Breast epithelium (tissue), 4 donors: ENCODE measurements at regions not wholly inside any gene's neighbourhood (a gene's known extent, or its start where the extent isn't known, plus 50 kb on each side); places are given as distances from the start of the nearest gene placed in this dataset.
"Not testable (repeated sequence)": the region's sequence is repeated elsewhere in the genome, so short reads cannot be mapped to it uniquely, and the experiment has no call there.

Experiments
- DNase-seq, 2 donors: peaks; one replicate each; pipeline ENCODE4 v3.0.0-alpha.2; 2019; ENCODE audit warnings: low spot score in 2 of 2
- H3K27ac ChIP-seq, 2 donors: fragments of 200-600 bp; sonication (generic) in 1 of 2; one replicate each; pipeline ENCODE4 v1.5.1; 2016 to 2019; ENCODE audit warnings: mild to moderate bottlenecking in 1 of 2
- H3K27me3 ChIP-seq, 2 donors: fragments of 200-600 bp; sonication (generic) in 1 of 2; one replicate each; pipeline versions ENCODE4 v1.5.1 to v1.6.0; 2017 to 2019; ENCODE audit warnings: control low read depth in 1 of 2, mild to moderate bottlenecking in 1 of 2
- H3K36me3 ChIP-seq: fragments of 200-600 bp; one replicate; pipeline ENCODE4 v1.5.1; 2019
- H3K4me1 ChIP-seq, 2 donors: fragments of 200-600 bp; sonication (generic); one replicate each; pipeline ENCODE4 v1.5.1; 2016 to 2019; ENCODE audit warnings: control low read depth in 1 of 2
- H3K4me3 ChIP-seq, 3 donors: fragments of 200-600 bp; sonication (generic); 1 replicate in 2 of 3; 2 replicates in 1 of 3; pipeline ENCODE4 v1.5.1; 2016 to 2019; ENCODE audit warnings: mild to moderate bottlenecking in 3 of 3, moderate library complexity in 2 of 3
- H3K9me3 ChIP-seq, 2 donors: fragments of 200-600 bp; sonication (generic) in 1 of 2; one replicate each; pipeline ENCODE4 v1.5.1; 2016 to 2019; ENCODE audit warnings: control low read depth in 1 of 2
- CTCF ChIP-seq, 3 donors: fragments of 450-650 bp; IDR thresholded peaks; one replicate each; pipeline ENCODE4 v1.5.1; 2016 to 2017; ENCODE audit warnings: antibody characterized with exemption in 3 of 3, mild to moderate bottlenecking in 3 of 3, moderate library complexity in 3 of 3
- POLR2A ChIP-seq: fragments of 450-650 bp; IDR thresholded peaks from one replicate; pipeline ENCODE4 v1.6.1; 2016; ENCODE audit warnings: antibody characterized with exemption, mild to moderate bottlenecking, moderate library complexity
- POLR2AphosphoS5 ChIP-seq, 3 donors: sonication (generic); formaldehyde crosslinking; IDR thresholded peaks; one replicate each; pipeline ENCODE4 v1.6.1; 2017; ENCODE audit warnings: antibody characterized with exemption in 3 of 3
- intact Hi-C: fragments of 100-400 bp; cut with DNase I; formaldehyde crosslinking; loops from one replicate; pipeline ENCODE4 v1.15.1; 2023; ENCODE audit warnings: low total_unique reads

- H3K4me3 ChIP-seq, result no peak overlapping the region
- no peaks in the 10 kb centered on the region for H3K36me3 ChIP-seq
- peaks cover 0 to 31% of the 10 kb centered on the region in 2 donors for H3K27me3 ChIP-seq
- peaks cover 0 to 3% of the 10 kb centered on the region in 2 donors for H3K9me3 ChIP-seq
- H3K27ac ChIP-seq, result no peak overlapping the region
- DNase-seq, result no peak
- no peaks in the 10 kb centered on the region for H3K4me1 ChIP-seq
- intact Hi-C loops, result no loop called here
- TF ChIP-seq CTCF (IDR thresholded peaks at IDR 0.05) (no peak), POLR2AphosphoS5 (IDR thresholded peaks at IDR 0.05) (no peak), POLR2A (no peak)
Observed at GRCh38 chrX:65871671-65872311, 168.1 kb downstream of the VSIG4 start.

GRCh38 chrX:65870544-65870943 lies 169.3 kb downstream of the VSIG4 start:
- H3K36me3 ChIP-seq, DNase-seq, H3K4me3 ChIP-seq, intact Hi-C loops, H3K27ac ChIP-seq, H3K9me3 ChIP-seq, H3K4me1 ChIP-seq: not testable (repeated sequence)
- H3K27me3 ChIP-seq, result peaks cover 0 to 31% of the 10 kb centered on the region in 2 donors

GRCh38 chrX:65866773-65867172 lies 173.1 kb downstream of the VSIG4 start:
- intact Hi-C loops, result no loop called here
- no peak for DNase-seq
- no peaks in the 10 kb centered on the region for H3K4me1 ChIP-seq
- peaks cover 0 to 18% of the 10 kb centered on the region in 2 donors for H3K27me3 ChIP-seq
- no peak overlapping the region for H3K4me3 ChIP-seq
- TF ChIP-seq POLR2AphosphoS5 (IDR thresholded peaks at IDR 0.05), result no peak
- no peak for TF ChIP-seq POLR2A
- no peak for TF ChIP-seq CTCF (IDR thresholded peaks at IDR 0.05)
- no peak overlapping the region for H3K27ac ChIP-seq
- H3K9me3 ChIP-seq, result no peaks in the 10 kb centered on the region
- H3K36me3 ChIP-seq, result no peaks in the 10 kb centered on the region

- Histone ChIP-seq H3K27me3 (peaks cover 0 to 18% of the 10 kb centered on the region in 2 donors), H3K9me3 (no peaks in the 10 kb centered on the region), H3K4me3 (no peak overlapping the region), H3K36me3 (no peaks in the 10 kb centered on the region), H3K4me1 (no peaks in the 10 kb centered on the region), H3K27ac (no peak overlapping the region)
- intact Hi-C loops, result no loop called here
- TF ChIP-seq POLR2A (no peak), CTCF (IDR thresholded peaks at IDR 0.05) (no peak), POLR2AphosphoS5 (IDR thresholded peaks at IDR 0.05) (no peak)
- DNase-seq, result no peak
Observed at GRCh38 chrX:65866146-65866545, 173.7 kb downstream of the VSIG4 start.

- no peak for DNase-seq
- peaks cover 0 to 20% of the 10 kb centered on the region in 2 donors for H3K27me3 ChIP-seq
- H3K4me1 ChIP-seq, result no peaks in the 10 kb centered on the region
- TF ChIP-seq CTCF (IDR thresholded peaks at IDR 0.05), result no peak
- no peak for TF ChIP-seq POLR2AphosphoS5 (IDR thresholded peaks at IDR 0.05)
- TF ChIP-seq POLR2A, result no peak
- H3K27ac ChIP-seq, result no peak overlapping the region
- no peak overlapping the region for H3K4me3 ChIP-seq
- H3K36me3 ChIP-seq, result no peaks in the 10 kb centered on the region
- intact Hi-C loops, result no loop called here
- H3K9me3 ChIP-seq, result no peaks in the 10 kb centered on the region
Observed at GRCh38 chrX:65862638-65863037, 177.2 kb downstream of the VSIG4 start.

- intact Hi-C loops, result no loop called here
- Histone ChIP-seq H3K4me3 (no peak overlapping the region), H3K9me3 (peaks cover 0 to 18% of the 10 kb centered on the region in 2 donors), H3K27me3 (peaks cover 0 to 26% of the 10 kb centered on the region in 2 donors), H3K36me3 (no peaks in the 10 kb centered on the region), H3K27ac (no peak overlapping the region), H3K4me1 (no peaks in the 10 kb centered on the region)
- no peak for DNase-seq
- TF ChIP-seq POLR2A (no peak), CTCF (IDR thresholded peaks at IDR 0.05) (no peak), POLR2AphosphoS5 (IDR thresholded peaks at IDR 0.05) (no peak)
Observed at GRCh38 chrX:65859299-65859698, 180.6 kb downstream of the VSIG4 start.

GRCh38 chrX:65854437-65854836 lies 185.4 kb downstream of the VSIG4 start:
- H3K36me3 ChIP-seq, H3K27ac ChIP-seq, DNase-seq, intact Hi-C loops, H3K4me1 ChIP-seq, H3K4me3 ChIP-seq: not testable (repeated sequence)
- Histone ChIP-seq H3K9me3 (peaks cover 4 to 26% of the 10 kb centered on the region in 2 donors), H3K27me3 (peaks cover 0 to 22% of the 10 kb centered on the region in 2 donors)

- H3K4me3 ChIP-seq, intact Hi-C loops, H3K4me1 ChIP-seq, H3K36me3 ChIP-seq, DNase-seq, H3K27ac ChIP-seq: not testable (repeated sequence)
- Histone ChIP-seq H3K27me3 (peaks cover 0 to 17% of the 10 kb centered on the region in 2 donors), H3K9me3 (peaks cover 4 to 26% of the 10 kb centered on the region in 2 donors)
Observed at GRCh38 chrX:65851306-65851705, 183.9 kb downstream of the MSN start.
